OCI-LY1 (cell line): ENCODE measurements at regions not wholly inside any gene's neighbourhood (a gene's known extent, or its start where the extent isn't known, plus 50 kb on each side); places are given as distances from the start of the nearest gene placed in this dataset.

Experiments
- H2AFZ ChIP-seq: fragments of 200-600 bp; sonication (generic), shearing (Covaris generic); 2 replicates; pipeline ENCODE4 v1.6.0; 2014; ENCODE audit warnings: antibody characterized with exemption, mild to moderate bottlenecking, low read length
- H3F3A ChIP-seq: fragments of 200-600 bp; sonication (generic), shearing (Covaris generic); 2 replicates; pipeline ENCODE4 v1.6.0; 2014; ENCODE audit warnings: mild to moderate bottlenecking, antibody characterized with exemption, low read length, moderate library complexity; ENCODE audit not compliant: insufficient read depth
- H3K27ac ChIP-seq: fragments of 200-600 bp; sonication (generic); 2 replicates; pipeline ENCODE4 v1.5.1; 2014; ENCODE audit warnings: low read length, mixed run types, mild to moderate bottlenecking, low read depth; ENCODE audit not compliant: poor library complexity, severe bottlenecking
- H3K27me3 ChIP-seq: fragments of 200-600 bp; sonication (generic); 2 replicates; pipeline ENCODE4 v1.6.0; 2014; ENCODE audit warnings: antibody characterized with exemption, mild to moderate bottlenecking, low read length, moderate library complexity; ENCODE audit not compliant: insufficient read depth
- H3K36me3 ChIP-seq: fragments of 200-600 bp; sonication (generic); 2 replicates; pipeline ENCODE4 v1.6.1; 2014; ENCODE audit warnings: mild to moderate bottlenecking, antibody characterized with exemption, low read length, moderate library complexity, mixed read lengths; ENCODE audit not compliant: insufficient read depth
- H3K4me1 ChIP-seq: fragments of 200-600 bp; sonication (generic); 2 replicates; pipeline ENCODE4 v1.5.1; 2014; ENCODE audit warnings: mild to moderate bottlenecking, low read length, moderate library complexity; ENCODE audit not compliant: insufficient read depth, severe bottlenecking
- H3K4me2 ChIP-seq: fragments of 200-600 bp; sonication (generic), shearing (Covaris generic); 2 replicates; pipeline ENCODE4 v1.6.1; 2014; ENCODE audit warnings: low read length
- H3K4me3 ChIP-seq: fragments of 200-600 bp; sonication (generic); 2 replicates; pipeline ENCODE4 v1.5.1; 2014; ENCODE audit warnings: low read length, low read depth, mild to moderate bottlenecking, mixed read lengths; ENCODE audit not compliant: poor library complexity, severe bottlenecking
- H3K79me2 ChIP-seq: fragments of 200-600 bp; shearing (Covaris generic); 2 replicates; pipeline ENCODE4 v1.6.1; 2016; ENCODE audit warnings: mixed run types, low read length, mixed read lengths; ENCODE audit not compliant: insufficient read depth
- H3K9ac ChIP-seq: fragments of 200-600 bp; sonication (generic), shearing (Covaris generic); 2 replicates; pipeline ENCODE4 v1.6.1; 2014; ENCODE audit warnings: mild to moderate bottlenecking, low read length, mixed read lengths
- H3K9me2 ChIP-seq: fragments of 200-600 bp; sonication (generic), shearing (Covaris generic); 2 replicates; pipeline ENCODE4 v1.6.1; 2014; ENCODE audit warnings: low read depth, mild to moderate bottlenecking, low read length, mixed read lengths
- H3K9me3 ChIP-seq: fragments of 200-600 bp; shearing (Covaris generic); 2 replicates; pipeline ENCODE4 v1.6.1; 2014; ENCODE audit warnings: low read length, mixed read lengths
- H4K20me1 ChIP-seq: fragments of 200-600 bp; sonication (generic), shearing (Covaris generic); 2 replicates; pipeline ENCODE4 v1.6.0; 2016; ENCODE audit warnings: mild to moderate bottlenecking, low read length; ENCODE audit not compliant: insufficient read depth
- EZH2 ChIP-seq: fragments of 200-600 bp; sonication (generic), shearing (Covaris generic); IDR thresholded peaks from 2 replicates; pipeline ENCODE4 v1.8.0; 2017; ENCODE audit warnings: borderline replicate concordance, mixed run types, mild to moderate bottlenecking, antibody characterized with exemption, low read length, moderate library complexity, mixed read lengths
- TF ChIP-seq, protein P1 (sequence below): fragments of 200-600 bp; sonication (generic), shearing (Covaris generic); IDR thresholded peaks from 2 replicates; pipeline ENCODE4 v1.5.1; 2017; ENCODE audit warnings: mild to moderate bottlenecking, antibody characterized with exemption, low read length, moderate library complexity, mixed read lengths

GRCh38 chrX:64580605-64581004 is 185.4 kb upstream of the MTMR8 start:
- H3K79me2 ChIP-seq, result no peaks in the 10 kb centered on the region
- no peaks in the 10 kb centered on the region for H4K20me1 ChIP-seq
- TF ChIP-seq, protein P1, sequence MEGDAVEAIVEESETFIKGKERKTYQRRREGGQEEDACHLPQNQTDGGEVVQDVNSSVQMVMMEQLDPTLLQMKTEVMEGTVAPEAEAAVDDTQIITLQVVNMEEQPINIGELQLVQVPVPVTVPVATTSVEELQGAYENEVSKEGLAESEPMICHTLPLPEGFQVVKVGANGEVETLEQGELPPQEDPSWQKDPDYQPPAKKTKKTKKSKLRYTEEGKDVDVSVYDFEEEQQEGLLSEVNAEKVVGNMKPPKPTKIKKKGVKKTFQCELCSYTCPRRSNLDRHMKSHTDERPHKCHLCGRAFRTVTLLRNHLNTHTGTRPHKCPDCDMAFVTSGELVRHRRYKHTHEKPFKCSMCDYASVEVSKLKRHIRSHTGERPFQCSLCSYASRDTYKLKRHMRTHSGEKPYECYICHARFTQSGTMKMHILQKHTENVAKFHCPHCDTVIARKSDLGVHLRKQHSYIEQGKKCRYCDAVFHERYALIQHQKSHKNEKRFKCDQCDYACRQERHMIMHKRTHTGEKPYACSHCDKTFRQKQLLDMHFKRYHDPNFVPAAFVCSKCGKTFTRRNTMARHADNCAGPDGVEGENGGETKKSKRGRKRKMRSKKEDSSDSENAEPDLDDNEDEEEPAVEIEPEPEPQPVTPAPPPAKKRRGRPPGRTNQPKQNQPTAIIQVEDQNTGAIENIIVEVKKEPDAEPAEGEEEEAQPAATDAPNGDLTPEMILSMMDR, result no peak
- H3K4me2 ChIP-seq, result peak overlapping the region; percentile 52
- H3K4me1 ChIP-seq, result peaks cover 23% of the 10 kb centered on the region
- H3K9me2 ChIP-seq, result no peaks in the 10 kb centered on the region
- H3K9me3 ChIP-seq, result no peaks in the 10 kb centered on the region
- no peaks in the 10 kb centered on the region for H3F3A ChIP-seq
- H3K27me3 ChIP-seq, result no peaks in the 10 kb centered on the region
- H3K9ac ChIP-seq, result peak overlapping the region; percentile 58
- H3K27ac ChIP-seq, result peak overlapping the region; percentile 76
- H3K4me3 ChIP-seq, result peak overlapping the region; percentile 52
- H2AFZ ChIP-seq, result no peak overlapping the region
- H3K36me3 ChIP-seq, result no peaks in the 10 kb centered on the region

- peak overlapping the region; percentile 76 for H3K27ac ChIP-seq
- no peaks in the 10 kb centered on the region for H3K27me3 ChIP-seq
- TF ChIP-seq, protein P1, result no peak
- no peak for TF ChIP-seq EZH2
- H3K4me1 ChIP-seq, result peaks cover 23% of the 10 kb centered on the region
- no peaks in the 10 kb centered on the region for H3K9me3 ChIP-seq
- H3K4me2 ChIP-seq, result peak overlapping the region; percentile 52
- H4K20me1 ChIP-seq, result no peaks in the 10 kb centered on the region
- H2AFZ ChIP-seq, result no peak overlapping the region
- peak overlapping the region; percentile 52 for H3K4me3 ChIP-seq
- H3K36me3 ChIP-seq, result no peaks in the 10 kb centered on the region
- no peaks in the 10 kb centered on the region for H3K9me2 ChIP-seq
- no peaks in the 10 kb centered on the region for H3K79me2 ChIP-seq
- peak overlapping the region; percentile 58 for H3K9ac ChIP-seq
- no peaks in the 10 kb centered on the region for H3F3A ChIP-seq
Observed at GRCh38 chrX:64580035-64580434, 184.8 kb upstream of the MTMR8 start.

DNA sequence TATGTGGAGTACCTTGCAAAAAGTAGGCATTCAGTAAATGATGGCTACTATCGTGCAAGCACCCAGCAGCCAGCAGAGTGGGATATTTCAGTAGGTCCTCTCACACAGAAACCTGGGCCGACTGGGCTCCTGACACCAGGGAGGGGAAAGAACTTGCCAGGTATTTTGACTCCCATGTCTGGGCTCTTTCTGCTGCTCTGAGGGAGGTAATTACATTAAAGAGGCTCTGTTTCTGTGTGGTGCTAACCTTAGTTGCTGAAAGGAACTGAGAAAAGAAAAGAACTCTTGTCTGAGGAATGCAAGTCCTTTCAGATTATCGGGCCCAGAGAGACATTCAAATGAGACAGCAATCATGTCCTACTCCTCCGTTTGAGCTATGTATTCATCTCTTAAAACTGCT is 175.8 kb upstream of the MTMR8 start:
- no peaks in the 10 kb centered on the region for H4K20me1 ChIP-seq
- H3K27me3 ChIP-seq, result no peaks in the 10 kb centered on the region
- no peaks in the 10 kb centered on the region for H3K9me2 ChIP-seq
- no peak overlapping the region for H3K4me2 ChIP-seq
- no peaks in the 10 kb centered on the region for H3K36me3 ChIP-seq
- peak overlapping the region; percentile 32 for H3K27ac ChIP-seq
- no peaks in the 10 kb centered on the region for H3K79me2 ChIP-seq
- H3F3A ChIP-seq, result no peaks in the 10 kb centered on the region
- TF ChIP-seq, protein P1, result no peak
- TF ChIP-seq EZH2, result no peak
- H3K4me1 ChIP-seq, result peaks cover 6% of the 10 kb centered on the region
- no peak overlapping the region for H2AFZ ChIP-seq
- no peak overlapping the region for H3K4me3 ChIP-seq
- no peaks in the 10 kb centered on the region for H3K9me3 ChIP-seq
- H3K9ac ChIP-seq, result no peak overlapping the region
